ENCODE measurements at regions not wholly inside any gene's neighbourhood (a gene's known extent, or its start where the extent isn't known, plus 50 kb on each side); places are given as distances from the start of the nearest gene placed in this dataset.
"Not testable (repeated sequence)": the region's sequence is repeated elsewhere in the genome, so short reads cannot be mapped to it uniquely, and the experiment has no call there.

GRCh38 chr18:75694292-75694691, 266.8 kb upstream of the SMIM21 start:
- Histone ChIP-seq H3K4me1 (no peaks in the 10 kb centered on the region), H3K4me3 (no peak overlapping the region), H3K27ac (no peak overlapping the region), H3K9me3 (no peaks in the 10 kb centered on the region), H3K27me3 (no peaks in the 10 kb centered on the region), H3K36me3 (no peaks in the 10 kb centered on the region)
- TF ChIP-seq, protein P1, sequence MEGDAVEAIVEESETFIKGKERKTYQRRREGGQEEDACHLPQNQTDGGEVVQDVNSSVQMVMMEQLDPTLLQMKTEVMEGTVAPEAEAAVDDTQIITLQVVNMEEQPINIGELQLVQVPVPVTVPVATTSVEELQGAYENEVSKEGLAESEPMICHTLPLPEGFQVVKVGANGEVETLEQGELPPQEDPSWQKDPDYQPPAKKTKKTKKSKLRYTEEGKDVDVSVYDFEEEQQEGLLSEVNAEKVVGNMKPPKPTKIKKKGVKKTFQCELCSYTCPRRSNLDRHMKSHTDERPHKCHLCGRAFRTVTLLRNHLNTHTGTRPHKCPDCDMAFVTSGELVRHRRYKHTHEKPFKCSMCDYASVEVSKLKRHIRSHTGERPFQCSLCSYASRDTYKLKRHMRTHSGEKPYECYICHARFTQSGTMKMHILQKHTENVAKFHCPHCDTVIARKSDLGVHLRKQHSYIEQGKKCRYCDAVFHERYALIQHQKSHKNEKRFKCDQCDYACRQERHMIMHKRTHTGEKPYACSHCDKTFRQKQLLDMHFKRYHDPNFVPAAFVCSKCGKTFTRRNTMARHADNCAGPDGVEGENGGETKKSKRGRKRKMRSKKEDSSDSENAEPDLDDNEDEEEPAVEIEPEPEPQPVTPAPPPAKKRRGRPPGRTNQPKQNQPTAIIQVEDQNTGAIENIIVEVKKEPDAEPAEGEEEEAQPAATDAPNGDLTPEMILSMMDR (IDR thresholded peaks at IDR 0.05) = no peak
- TF ChIP-seq POLR2A (IDR thresholded peaks at IDR 0.05) = no peak
- no peak for DNase-seq

DNA sequence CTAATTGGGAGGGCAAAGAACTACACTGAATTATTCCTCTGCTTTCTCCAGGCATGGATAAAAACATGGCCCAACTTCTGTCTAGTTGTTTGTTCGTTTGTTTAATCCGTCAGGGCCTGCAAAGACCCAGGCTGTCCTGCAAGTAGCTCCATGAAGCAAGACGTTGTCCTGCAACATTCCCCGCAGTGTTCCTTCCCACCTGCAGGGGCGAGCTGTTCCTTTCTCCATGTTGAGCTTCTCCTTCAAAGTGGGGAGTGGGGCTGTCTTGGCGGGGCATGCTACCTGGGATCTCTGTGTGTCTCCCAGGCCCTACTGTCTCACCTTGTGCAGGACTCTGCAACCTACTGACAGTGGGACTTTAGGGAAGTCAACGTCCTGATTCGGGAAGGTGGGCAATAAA, 264.0 kb upstream of the SMIM21 start:
- H3K4me3 ChIP-seq = no peak overlapping the region
- no peak overlapping the region for H3K27ac ChIP-seq
- no peaks in the 10 kb centered on the region for H3K36me3 ChIP-seq
- no peak for DNase-seq
- H3K9me3 ChIP-seq = no peaks in the 10 kb centered on the region
- H3K27me3 ChIP-seq = no peaks in the 10 kb centered on the region
- TF ChIP-seq, protein P1 (IDR thresholded peaks at IDR 0.05) = no peak
- TF ChIP-seq POLR2A (IDR thresholded peaks at IDR 0.05) = no peak
- H3K4me1 ChIP-seq = no peaks in the 10 kb centered on the region

GRCh38 chr18:75690283-75690682, 262.8 kb upstream of the SMIM21 start:
- H3K27me3 ChIP-seq, H3K27ac ChIP-seq, DNase-seq, H3K36me3 ChIP-seq, H3K4me3 ChIP-seq, H3K4me1 ChIP-seq, H3K9me3 ChIP-seq: not testable (repeated sequence)

DNA sequence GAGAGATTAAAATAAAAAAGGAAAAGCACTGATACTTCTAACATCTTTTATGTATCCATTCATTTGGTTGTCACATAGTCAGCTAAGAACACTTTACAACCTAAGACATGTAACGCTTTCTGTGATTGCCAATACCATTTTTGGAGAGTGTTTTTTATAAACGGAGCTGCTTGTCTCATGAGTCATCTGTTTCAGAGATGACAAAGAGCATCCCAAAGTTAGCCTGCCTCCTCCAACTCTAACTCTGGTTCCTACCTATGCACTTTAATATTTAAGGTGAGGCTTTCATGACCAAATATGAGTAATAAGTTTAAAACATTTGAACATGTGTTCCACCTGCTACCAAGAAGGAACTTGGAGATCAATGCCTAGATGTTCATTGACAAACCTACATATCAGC, 260.1 kb upstream of the SMIM21 start:
- TF ChIP-seq, protein P1 (IDR thresholded peaks at IDR 0.05) = no peak
- no peak for TF ChIP-seq POLR2A (IDR thresholded peaks at IDR 0.05)
- H3K4me1 ChIP-seq = no peaks in the 10 kb centered on the region
- no peaks in the 10 kb centered on the region for H3K9me3 ChIP-seq
- no peaks in the 10 kb centered on the region for H3K36me3 ChIP-seq
- no peak overlapping the region for H3K27ac ChIP-seq
- no peak for DNase-seq
- H3K4me3 ChIP-seq = no peak overlapping the region
- H3K27me3 ChIP-seq = no peaks in the 10 kb centered on the region

DNA sequence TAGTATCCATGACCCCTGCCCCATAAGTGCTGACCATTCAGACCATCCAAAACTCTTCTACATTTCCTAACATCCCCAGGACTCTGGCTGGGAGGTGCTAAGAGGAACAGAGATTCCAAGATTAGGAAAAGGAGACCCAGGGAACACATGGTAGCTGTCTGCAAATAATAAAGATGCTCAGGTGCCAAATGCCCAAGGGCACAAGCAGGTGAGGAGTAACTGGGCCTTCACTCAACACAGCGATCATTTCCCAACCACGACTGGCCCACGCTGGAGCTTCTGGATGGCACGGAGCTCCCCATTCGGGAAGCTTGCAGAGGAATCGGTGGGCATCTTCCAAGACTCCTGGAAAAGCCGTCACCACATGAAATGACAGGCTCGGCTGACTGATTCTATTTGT, 255.9 kb upstream of the SMIM21 start:
- Histone ChIP-seq H3K9me3 (no peaks in the 10 kb centered on the region), H3K27ac (no peak overlapping the region), H3K27me3 (no peaks in the 10 kb centered on the region), H3K4me3 (no peak overlapping the region), H3K4me1 (no peaks in the 10 kb centered on the region), H3K36me3 (no peaks in the 10 kb centered on the region)
- DNase-seq = no peak
- no peak for TF ChIP-seq POLR2A (IDR thresholded peaks at IDR 0.05)
- TF ChIP-seq, protein P1 (IDR thresholded peaks at IDR 0.05) = no peak

DNA sequence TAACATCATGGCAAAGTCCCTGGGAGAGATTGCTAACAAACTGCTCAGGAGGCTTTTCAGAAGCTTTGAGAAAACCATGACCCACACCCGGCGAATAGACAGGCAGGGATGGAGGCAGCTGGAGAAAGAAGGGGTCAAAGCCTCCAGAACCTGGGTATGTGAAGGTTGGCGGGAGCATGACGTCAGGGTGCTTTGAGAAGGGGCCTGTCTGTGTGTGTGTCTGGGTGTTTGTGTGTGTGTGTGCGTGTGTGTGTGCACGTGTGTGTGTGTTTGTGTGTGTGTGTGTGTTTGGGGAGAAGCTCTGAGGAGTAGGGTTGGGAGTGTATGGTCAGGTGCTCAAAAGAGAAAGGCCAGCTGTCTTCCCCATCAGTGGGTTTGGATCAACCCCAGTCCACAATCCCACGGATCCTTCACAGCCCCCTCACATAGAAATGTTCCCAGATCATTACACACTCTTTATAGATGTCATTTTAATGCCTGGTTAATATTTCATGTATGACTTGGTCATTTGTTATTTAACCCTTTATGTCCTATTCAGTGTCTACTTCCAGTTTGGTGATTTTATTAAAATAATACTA, 254.1 kb upstream of the SMIM21 start:
- H3K9me3 ChIP-seq = no peaks in the 10 kb centered on the region
- H3K36me3 ChIP-seq = no peaks in the 10 kb centered on the region
- no peaks in the 10 kb centered on the region for H3K27me3 ChIP-seq
- no peak overlapping the region for H3K27ac ChIP-seq
- H3K4me1 ChIP-seq = no peaks in the 10 kb centered on the region
- no peak overlapping the region for H3K4me3 ChIP-seq
- no peak for DNase-seq
- no peak for TF ChIP-seq POLR2A (IDR thresholded peaks at IDR 0.05)
- TF ChIP-seq, protein P1 (IDR thresholded peaks at IDR 0.05) = no peak
